IMR-90 (cell line): ENCODE measurements at regions not wholly inside any gene's neighbourhood (a gene's known extent, or its start where the extent isn't known, plus 50 kb on each side); places are given as distances from the start of the nearest gene placed in this dataset.

Experiments used
- ATAC-seq: fragments of 200-7000 bp; cut with Tn5 transposase; 2 replicates; pipeline ENCODE4 v1.9.1; 2020; ENCODE audit warnings: low read depth, mild to moderate bottlenecking, moderate library complexity
- BruUV-seq: library from RNA; stranded (reverse); fragments of 400-500 nt; replicated peaks from 2 replicates; lab custom pipeline; 2021; lab: Mats Ljungman, UMichigan
- CTCF ChIA-PET: fragments of 300-600 bp; formaldehyde crosslinking; extraction: SDS; loops from one replicate; lab custom pipeline; 2021; ENCODE audit warnings: antibody characterized with exemption; lab: Yijun Ruan, JAX
- POLR2A ChIA-PET: fragments of 300-600 bp; sonication (Branson Sonifier 250); formaldehyde crosslinking; loops from one replicate; lab custom pipeline; 2022; ENCODE audit warnings: antibody characterized with exemption; ENCODE audit not compliant: unreplicated experiment; lab: Charles Lee
- DNase-seq: peaks from one replicate; pipeline ENCODE4 v3.0.0; 2013
- H2AFZ ChIP-seq: replicated peaks from 2 replicates; pipeline ENCODE3; 2013; ENCODE audit warnings: low read length, mild to moderate bottlenecking; ENCODE audit not compliant: poor library complexity
- H2AK5ac ChIP-seq: 2 replicates; pipeline ENCODE4 v1.6.1; 2013; ENCODE audit warnings: low read depth, low read length, inconsistent platforms
- H2AK9ac ChIP-seq: replicated peaks from 2 replicates; pipeline ENCODE3; 2013; ENCODE audit warnings: mild to moderate bottlenecking, low read depth, low read length, moderate library complexity; ENCODE audit not compliant: poor library complexity
- H2BK120ac ChIP-seq: 2 replicates; pipeline ENCODE4 v1.6.1; 2013; ENCODE audit warnings: low read depth, low read length, inconsistent platforms
- H2BK15ac ChIP-seq: 3 replicates; pipeline ENCODE4 v1.6.1; 2013; ENCODE audit warnings: low read depth, low read length, inconsistent platforms
- H2BK20ac ChIP-seq: 2 replicates; pipeline ENCODE4 v1.6.1; 2013; ENCODE audit warnings: low read depth, mild to moderate bottlenecking, inconsistent platforms, low read length, moderate library complexity
- H2BK5ac ChIP-seq: 2 replicates; pipeline ENCODE4 v1.6.1; 2013; ENCODE audit warnings: mild to moderate bottlenecking, low read depth, low read length, inconsistent platforms; ENCODE audit not compliant: poor library complexity, severe bottlenecking
- H3K14ac ChIP-seq: replicated peaks from 2 replicates; pipeline ENCODE4 v1.6.1; 2013; ENCODE audit warnings: low read depth, low read length, inconsistent platforms
- H3K18ac ChIP-seq: 2 replicates; pipeline ENCODE4 v1.6.1; 2013; ENCODE audit warnings: low read depth, low read length, control low read depth
- H3K23ac ChIP-seq: 2 replicates; pipeline ENCODE4 v1.6.1; 2013; ENCODE audit warnings: low read depth, low read length, inconsistent platforms
- H3K27ac ChIP-seq: 2 replicates; pipeline ENCODE4 v1.5.1; 2013; ENCODE audit warnings: mild to moderate bottlenecking, control low read depth, low read length; ENCODE audit not compliant: insufficient read depth
- H3K27me3 ChIP-seq: 2 replicates; pipeline ENCODE4 v1.6.1; 2013; ENCODE audit warnings: low read length; ENCODE audit not compliant: control insufficient read depth, insufficient read depth
- H3K36me3 ChIP-seq: 2 replicates; pipeline ENCODE4 v1.6.1; 2013; ENCODE audit warnings: low read length, mixed read lengths; ENCODE audit not compliant: control insufficient read depth, insufficient read depth
- H3K4ac ChIP-seq: 2 replicates; pipeline ENCODE4 v1.6.1; 2013; ENCODE audit warnings: low read depth, low read length, inconsistent platforms
- H3K4me1 ChIP-seq: 2 replicates; pipeline ENCODE4 v1.6.1; 2013; ENCODE audit warnings: low read length, mixed read lengths; ENCODE audit not compliant: control insufficient read depth, insufficient read depth
- H3K4me2 ChIP-seq: 2 replicates; pipeline ENCODE4 v1.6.1; 2013; ENCODE audit warnings: low read depth, mild to moderate bottlenecking, control low read depth, low read length, moderate library complexity
- H3K4me3 ChIP-seq: 2 replicates; pipeline ENCODE4 v1.5.1; 2013; ENCODE audit warnings: low read depth, mild to moderate bottlenecking, control low read depth, low read length, moderate library complexity; ENCODE audit not compliant: insufficient read depth
- H3K56ac ChIP-seq: 2 replicates; pipeline ENCODE4 v1.6.1; 2013; ENCODE audit warnings: low read length, inconsistent platforms; ENCODE audit not compliant: insufficient read depth; ENCODE audit errors: extremely low read depth
- H3K79me1 ChIP-seq, 2 experiments: 2 replicates each; pipeline ENCODE4 v1.6.1; 2013; ENCODE audit warnings: low read length in 2 of 2, inconsistent platforms in 1 of 2, low read depth in 1 of 2
- H3K9ac ChIP-seq: 2 replicates; pipeline ENCODE4 v1.6.1; 2013; ENCODE audit warnings: low read depth, low read length, control low read depth
- H3K9me1 ChIP-seq: 2 replicates; pipeline ENCODE4 v1.6.1; 2013; ENCODE audit warnings: low read length, inconsistent platforms; ENCODE audit not compliant: insufficient read depth
- H3K9me3 ChIP-seq: 2 replicates; pipeline ENCODE4 v1.6.1; 2013; ENCODE audit warnings: low read length; ENCODE audit not compliant: control insufficient read depth, insufficient read depth
- H4K20me1 ChIP-seq: 2 replicates; pipeline ENCODE4 v1.6.1; 2013; ENCODE audit warnings: low read length, inconsistent platforms; ENCODE audit not compliant: insufficient read depth
- H4K5ac ChIP-seq: 2 replicates; pipeline ENCODE4 v1.6.1; 2013; ENCODE audit warnings: mild to moderate bottlenecking, low read depth, low read length, control low read depth
- H4K8ac ChIP-seq, 2 experiments: 2 replicates each; pipeline ENCODE4 v1.6.1; 2013; ENCODE audit warnings: low read depth in 2 of 2, low read length in 2 of 2, control low read depth in 1 of 2, inconsistent platforms in 1 of 2
- H4K91ac ChIP-seq: 2 replicates; pipeline ENCODE4 v1.6.1; 2013; ENCODE audit warnings: low read depth, low read length, inconsistent platforms; ENCODE audit not compliant: insufficient read depth
- CHD1 ChIP-seq: IDR thresholded peaks from 2 replicates; pipeline ENCODE4 v1.6.1; 2012; ENCODE audit warnings: low read depth, low read length, improper control_type of control experiment
- MAFK ChIP-seq: IDR thresholded peaks from 2 replicates; pipeline ENCODE4 v1.6.1; 2012; ENCODE audit warnings: low read depth, low read length, improper control_type of control experiment
- NFE2L2 ChIP-seq: fragments of 150-350 bp; IDR thresholded peaks from 2 replicates; pipeline ENCODE4 v1.6.1; 2016; ENCODE audit warnings: low read depth, mild to moderate bottlenecking, low read length
- RAD21 ChIP-seq: IDR thresholded peaks from 2 replicates; pipeline ENCODE4 v1.6.1; 2012; ENCODE audit warnings: low read length, improper control_type of control experiment
- WGBS, 2 experiments: methylation state at CpG; one replicate each; pipeline versions ENCODE4 v1.1.5 to v1.1.7; 2013; ENCODE audit warnings: missing lambda C conversion rate in 2 of 2; ENCODE audit not compliant: insufficient read length in 1 of 2; ENCODE audit errors: extremely low coverage in 2 of 2; 5-methylcytosine and 5-hydroxymethylcytosine counted together
- dilution Hi-C: fragments of 300-500 bp; cut with HindIII; formaldehyde crosslinking; loops from one replicate; pipeline ENCODE4 v1.14.3; 2018; ENCODE audit warnings: low sequenced_read_pairs; ENCODE audit not compliant: unreplicated experiment
- in situ Hi-C: fragments of 300-500 bp; cut with MboI; formaldehyde crosslinking; loops from 3 replicates; pipeline ENCODE4 v1.14.3; 2019; ENCODE audit warnings: low sequenced_read_pairs, inconsistent platforms, mixed read lengths
- intact Hi-C: fragments of 100-400 bp; cut with micrococcal nuclease; formaldehyde crosslinking; loops from 2 replicates; pipeline ENCODE4 v1.10.0; 2022
- TF ChIP-seq, protein P1 (sequence below): fragments of 150-350 bp; IDR thresholded peaks from 2 replicates; pipeline ENCODE4 v1.6.1; 2016; ENCODE audit warnings: low read depth, mild to moderate bottlenecking, low read length, moderate library complexity, borderline replicate concordance
- TF ChIP-seq, protein P2 (sequence below): conservative IDR thresholded peaks from 2 replicates; pipeline ENCODE4 v1.5.1; 2012; ENCODE audit warnings: mild to moderate bottlenecking, low read depth, low read length, improper control_type of control experiment

DNA sequence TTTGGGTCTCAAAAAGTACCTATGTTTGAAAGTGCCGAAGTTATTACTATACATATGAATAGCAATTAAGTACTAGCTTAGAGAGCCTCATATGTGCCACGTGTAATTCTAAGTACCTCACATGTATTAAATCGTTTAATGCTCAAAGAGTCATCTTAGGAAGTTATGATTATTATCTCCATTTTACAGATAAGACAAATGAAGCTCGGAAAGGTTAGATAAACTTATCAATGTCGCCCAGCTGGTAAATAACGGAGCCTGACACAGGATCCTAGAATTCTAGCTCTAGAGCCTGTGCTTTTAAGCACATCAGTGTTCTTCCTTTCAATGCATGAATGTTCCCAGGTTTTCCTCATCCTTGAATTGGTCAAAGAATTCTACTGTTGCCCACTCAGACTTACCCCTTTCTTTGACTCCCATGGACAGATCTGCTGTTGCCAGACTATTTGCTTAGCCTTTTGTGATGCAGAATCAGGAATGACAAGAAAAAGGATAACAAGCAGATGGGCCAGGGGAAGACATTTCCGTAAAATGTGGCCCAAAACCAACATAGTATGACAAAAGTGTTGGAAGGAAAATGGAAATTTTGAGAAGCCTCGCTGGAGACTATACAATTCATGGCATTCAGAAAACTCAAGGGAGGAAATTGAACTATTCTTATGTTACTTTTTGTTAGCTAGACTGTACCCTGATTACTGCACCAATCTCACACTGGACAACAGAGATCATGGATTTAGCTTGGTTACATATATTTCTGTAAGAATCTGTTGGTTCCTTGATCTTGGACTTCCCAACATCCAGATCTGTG, 237.1 kb upstream of the CITED2 start:
- no peak overlapping the region for H3K9ac ChIP-seq
- H4K8ac ChIP-seq = no peak overlapping the region; a peak in 1 of 4 replicates
- 73% methylated on average over 3 of the region's 8 CpGs; no CpG with 5 or more reads in 1 of the 2 experiments for WGBS, 2 experiments
- H3K4me3 ChIP-seq = no peak overlapping the region
- H4K91ac ChIP-seq = no peak overlapping the region
- peaks cover 7% of the 10 kb centered on the region for H3K4me1 ChIP-seq
- H3K36me3 ChIP-seq = no peaks in the 10 kb centered on the region
- H4K5ac ChIP-seq = no peak overlapping the region
- ATAC-seq (no peak), DNase-seq (no peak)
- intact Hi-C loops = no loop called here
- H4K20me1 ChIP-seq = no peaks in the 10 kb centered on the region
- dilution Hi-C loops = no loop called here
- H3K27me3 ChIP-seq = no peaks in the 10 kb centered on the region
- no peak overlapping the region for H2BK20ac ChIP-seq
- H2BK15ac ChIP-seq = no peak overlapping the region
- no peak overlapping the region for H2BK5ac ChIP-seq
- H3K9me3 ChIP-seq = no peaks in the 10 kb centered on the region
- no peak overlapping the region for H3K18ac ChIP-seq
- in situ Hi-C loops = no loop called here
- ChIA-PET POLR2A (interaction anchor here (1.0 kb wide), 1 partner anchor 237 kb away, joined by 3 read pairs; the partner anchor contains the start of gene CITED2), CTCF (no interaction called here)
- no peak for TF ChIP-seq CHD1
- TF ChIP-seq NFE2L2 = no peak
- no peak for TF ChIP-seq MAFK
- no peak for TF ChIP-seq RAD21
- TF ChIP-seq, protein P1, sequence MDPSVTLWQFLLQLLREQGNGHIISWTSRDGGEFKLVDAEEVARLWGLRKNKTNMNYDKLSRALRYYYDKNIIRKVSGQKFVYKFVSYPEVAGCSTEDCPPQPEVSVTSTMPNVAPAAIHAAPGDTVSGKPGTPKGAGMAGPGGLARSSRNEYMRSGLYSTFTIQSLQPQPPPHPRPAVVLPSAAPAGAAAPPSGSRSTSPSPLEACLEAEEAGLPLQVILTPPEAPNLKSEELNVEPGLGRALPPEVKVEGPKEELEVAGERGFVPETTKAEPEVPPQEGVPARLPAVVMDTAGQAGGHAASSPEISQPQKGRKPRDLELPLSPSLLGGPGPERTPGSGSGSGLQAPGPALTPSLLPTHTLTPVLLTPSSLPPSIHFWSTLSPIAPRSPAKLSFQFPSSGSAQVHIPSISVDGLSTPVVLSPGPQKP = no peak
- TF ChIP-seq, protein P2, sequence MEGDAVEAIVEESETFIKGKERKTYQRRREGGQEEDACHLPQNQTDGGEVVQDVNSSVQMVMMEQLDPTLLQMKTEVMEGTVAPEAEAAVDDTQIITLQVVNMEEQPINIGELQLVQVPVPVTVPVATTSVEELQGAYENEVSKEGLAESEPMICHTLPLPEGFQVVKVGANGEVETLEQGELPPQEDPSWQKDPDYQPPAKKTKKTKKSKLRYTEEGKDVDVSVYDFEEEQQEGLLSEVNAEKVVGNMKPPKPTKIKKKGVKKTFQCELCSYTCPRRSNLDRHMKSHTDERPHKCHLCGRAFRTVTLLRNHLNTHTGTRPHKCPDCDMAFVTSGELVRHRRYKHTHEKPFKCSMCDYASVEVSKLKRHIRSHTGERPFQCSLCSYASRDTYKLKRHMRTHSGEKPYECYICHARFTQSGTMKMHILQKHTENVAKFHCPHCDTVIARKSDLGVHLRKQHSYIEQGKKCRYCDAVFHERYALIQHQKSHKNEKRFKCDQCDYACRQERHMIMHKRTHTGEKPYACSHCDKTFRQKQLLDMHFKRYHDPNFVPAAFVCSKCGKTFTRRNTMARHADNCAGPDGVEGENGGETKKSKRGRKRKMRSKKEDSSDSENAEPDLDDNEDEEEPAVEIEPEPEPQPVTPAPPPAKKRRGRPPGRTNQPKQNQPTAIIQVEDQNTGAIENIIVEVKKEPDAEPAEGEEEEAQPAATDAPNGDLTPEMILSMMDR = no peak
- no peak overlapping the region for H2AFZ ChIP-seq
- no peak overlapping the region for H3K4ac ChIP-seq
- H3K27ac ChIP-seq = no peak overlapping the region
- H2AK9ac ChIP-seq = no peak overlapping the region
- H3K23ac ChIP-seq = no peak overlapping the region
- BruUV-seq = no TSS peak
- H3K79me1 ChIP-seq = no peaks in the 10 kb centered on the region
- H3K14ac ChIP-seq = no peak overlapping the region; the same call in 1 of the 2 replicates
- H3K9me1 ChIP-seq = no peaks in the 10 kb centered on the region
- no peak overlapping the region for H3K4me2 ChIP-seq
- no peak overlapping the region for H2AK5ac ChIP-seq
- no peak overlapping the region for H2BK120ac ChIP-seq
- H3K56ac ChIP-seq = no peak overlapping the region
